ENCODE measurements at regions not wholly inside any gene's neighbourhood (a gene's known extent, or its start where the extent isn't known, plus 50 kb on each side); places are given as distances from the start of the nearest gene placed in this dataset.

GRCh38 chr3:112746675-112747280, 99.9 kb downstream of the CD200R1L start:
- TF ChIP-seq CTCF (IDR thresholded peaks at IDR 0.05) (no peak), POLR2A (IDR thresholded peaks at IDR 0.05) (no peak)

All from esophagus squamous epithelium (tissue), 4 donors.